Activated naive CD4-positive, alpha-beta T cell treated with anti-CD3 and anti-CD28 coated beads, Interleukin-2, amount 10 ng/mL, durations not matched to agents 7 days and 5 days (primary cell): ENCODE measurements at regions not wholly inside any gene's neighbourhood (a gene's known extent, or its start where the extent isn't known, plus 50 kb on each side); places are given as distances from the start of the nearest gene placed in this dataset.

ENCODE experiments used
- CTCF ChIA-PET: fragments of 350-600 bp; sonication (Branson Sonifier 250); formaldehyde crosslinking; loops from one replicate; lab custom pipeline; 2021; ENCODE audit warnings: antibody characterized with exemption; lab: Charles Lee
- DNase-seq: peaks from one replicate; pipeline ENCODE4 v3.0.0-alpha.2; 2020
- H3K27ac Mint-ChIP-seq: one replicate; pipeline ENCODE4 v1.8.0; 2021; ENCODE audit warnings: mild to moderate bottlenecking, moderate library complexity, mixed read lengths
- H3K27me3 Mint-ChIP-seq: one replicate; pipeline ENCODE4 v1.8.0; 2021; ENCODE audit warnings: mild to moderate bottlenecking, mixed read lengths
- H3K36me3 Mint-ChIP-seq: one replicate; pipeline ENCODE4 v1.8.0; 2021; ENCODE audit warnings: mixed read lengths
- H3K4me1 Mint-ChIP-seq: one replicate; pipeline ENCODE4 v1.8.0; 2021; ENCODE audit warnings: mixed read lengths
- H3K4me3 Mint-ChIP-seq: one replicate; pipeline ENCODE4 v1.8.0; 2021; ENCODE audit warnings: mild to moderate bottlenecking, moderate library complexity, mixed read lengths
- H3K9me3 Mint-ChIP-seq: one replicate; pipeline ENCODE4 v1.8.0; 2021; ENCODE audit warnings: mixed read lengths

GRCh38 chr3:16052964-16053363 is 121.5 kb upstream of the GALNT15 start:
- no peak overlapping the region for H3K4me3 Mint-ChIP-seq
- CTCF ChIA-PET, result no interaction called here
- DNase-seq, result no peak
- no peaks in the 10 kb centered on the region for H3K9me3 Mint-ChIP-seq
- peaks cover 3% of the 10 kb centered on the region for H3K27me3 Mint-ChIP-seq
- peak overlapping the region; percentile 16 for H3K27ac Mint-ChIP-seq
- H3K4me1 Mint-ChIP-seq, result no peaks in the 10 kb centered on the region
- H3K36me3 Mint-ChIP-seq, result no peaks in the 10 kb centered on the region

GRCh38 chr3:16053794-16054193 is 120.7 kb upstream of the GALNT15 start:
- CTCF ChIA-PET, result interaction anchor here (1.5 kb wide), 1 partner anchor 125 kb away, joined by 4 read pairs; no protein-coding TSS in a partner anchor

GRCh38 chr3:16055606-16056211 is 118.8 kb upstream of the GALNT15 start:
- Mint-ChIP-seq H3K9me3 (no peaks in the 10 kb centered on the region), H3K4me3 (no peak overlapping the region), H3K4me1 (no peaks in the 10 kb centered on the region), H3K36me3 (no peaks in the 10 kb centered on the region), H3K27ac (no peak overlapping the region), H3K27me3 (peaks cover 13% of the 10 kb centered on the region)
- no peak for DNase-seq
- CTCF ChIA-PET, result interaction anchor here (1.5 kb wide), 1 partner anchor 123 kb away, joined by 4 read pairs; no protein-coding TSS in a partner anchor

More at GRCh38 chr3:16053794-16054193, 120.7 kb upstream of the GALNT15 start:
- H3K4me1 Mint-ChIP-seq, result no peaks in the 10 kb centered on the region
- H3K4me3 Mint-ChIP-seq, result no peak overlapping the region
- peaks cover 3% of the 10 kb centered on the region for H3K27me3 Mint-ChIP-seq
- no peaks in the 10 kb centered on the region for H3K9me3 Mint-ChIP-seq
- no peaks in the 10 kb centered on the region for H3K36me3 Mint-ChIP-seq
- DNase-seq, result no peak
- no peak overlapping the region for H3K27ac Mint-ChIP-seq

- no peaks in the 10 kb centered on the region for H3K4me1 Mint-ChIP-seq
- H3K9me3 Mint-ChIP-seq, result no peaks in the 10 kb centered on the region
- H3K36me3 Mint-ChIP-seq, result no peaks in the 10 kb centered on the region
- CTCF ChIA-PET, result no interaction called here
- no peak for DNase-seq
- no peak overlapping the region for H3K27ac Mint-ChIP-seq
- no peak overlapping the region for H3K4me3 Mint-ChIP-seq
- peaks cover 17% of the 10 kb centered on the region for H3K27me3 Mint-ChIP-seq
These were observed 118.3 kb upstream of the GALNT15 start for GRCh38 chr3:16056217-16056616.

GRCh38 chr3:16058521-16058920 is 116.0 kb upstream of the GALNT15 start:
- Mint-ChIP-seq H3K4me1 (no peaks in the 10 kb centered on the region), H3K27me3 (peaks cover 21% of the 10 kb centered on the region), H3K9me3 (no peaks in the 10 kb centered on the region), H3K27ac (no peak overlapping the region), H3K36me3 (no peaks in the 10 kb centered on the region), H3K4me3 (no peak overlapping the region)
- no peak for DNase-seq
- CTCF ChIA-PET, result interaction anchor here (1.2 to 2.9 kb wide), 2 partner anchors 9 to 120 kb away, joined by 3 to 9 read pairs; no protein-coding TSS in a partner anchor

- DNase-seq, result no peak
- CTCF ChIA-PET, result interaction anchor here (1.2 to 2.9 kb wide), 2 partner anchors 9 to 119 kb away, joined by 3 to 9 read pairs; no protein-coding TSS in a partner anchor
- Mint-ChIP-seq H3K9me3 (no peaks in the 10 kb centered on the region), H3K4me1 (no peaks in the 10 kb centered on the region), H3K27me3 (peaks cover 23% of the 10 kb centered on the region), H3K4me3 (no peak overlapping the region), H3K27ac (no peak overlapping the region), H3K36me3 (no peaks in the 10 kb centered on the region)
These were observed 115.4 kb upstream of the GALNT15 start for GRCh38 chr3:16059081-16059537.

GRCh38 chr3:16059711-16060357 is 114.6 kb upstream of the GALNT15 start:
- no peak for DNase-seq
- peaks cover 23% of the 10 kb centered on the region for H3K27me3 Mint-ChIP-seq
- no peaks in the 10 kb centered on the region for H3K36me3 Mint-ChIP-seq
- CTCF ChIA-PET, result interaction anchor here (2.9 kb wide), 1 partner anchor 10 kb away, joined by 9 read pairs; no protein-coding TSS in a partner anchor
- H3K9me3 Mint-ChIP-seq, result no peaks in the 10 kb centered on the region
- H3K4me1 Mint-ChIP-seq, result no peaks in the 10 kb centered on the region
- H3K4me3 Mint-ChIP-seq, result no peak overlapping the region
- H3K27ac Mint-ChIP-seq, result no peak overlapping the region

GRCh38 chr3:16060358-16060852 is 114.1 kb upstream of the GALNT15 start:
- CTCF ChIA-PET, result interaction anchor here (2.9 kb wide), 1 partner anchor 10 kb away, joined by 9 read pairs; no protein-coding TSS in a partner anchor
- no peak for DNase-seq
- peaks cover 23% of the 10 kb centered on the region for H3K27me3 Mint-ChIP-seq
- no peaks in the 10 kb centered on the region for H3K36me3 Mint-ChIP-seq
- H3K27ac Mint-ChIP-seq, result no peak overlapping the region
- no peaks in the 10 kb centered on the region for H3K9me3 Mint-ChIP-seq
- no peaks in the 10 kb centered on the region for H3K4me1 Mint-ChIP-seq
- no peak overlapping the region for H3K4me3 Mint-ChIP-seq

GRCh38 chr3:16060945-16061344 is 113.5 kb upstream of the GALNT15 start:
- peaks cover 23% of the 10 kb centered on the region for H3K27me3 Mint-ChIP-seq
- no peaks in the 10 kb centered on the region for H3K4me1 Mint-ChIP-seq
- DNase-seq, result no peak
- H3K4me3 Mint-ChIP-seq, result no peak overlapping the region
- no peak overlapping the region for H3K27ac Mint-ChIP-seq
- no peaks in the 10 kb centered on the region for H3K36me3 Mint-ChIP-seq
- CTCF ChIA-PET, result no interaction called here
- H3K9me3 Mint-ChIP-seq, result no peaks in the 10 kb centered on the region

GRCh38 chr3:16061491-16061890 is 113.0 kb upstream of the GALNT15 start:
- no peaks in the 10 kb centered on the region for H3K9me3 Mint-ChIP-seq
- DNase-seq, result no peak
- no peak overlapping the region for H3K27ac Mint-ChIP-seq
- H3K4me3 Mint-ChIP-seq, result no peak overlapping the region
- H3K4me1 Mint-ChIP-seq, result no peaks in the 10 kb centered on the region
- CTCF ChIA-PET, result no interaction called here
- peaks cover 23% of the 10 kb centered on the region for H3K27me3 Mint-ChIP-seq
- H3K36me3 Mint-ChIP-seq, result no peaks in the 10 kb centered on the region

GRCh38 chr3:16063603-16064002 is 110.9 kb upstream of the GALNT15 start:
- DNase-seq, result no peak
- CTCF ChIA-PET, result no interaction called here
- no peaks in the 10 kb centered on the region for H3K4me1 Mint-ChIP-seq
- H3K36me3 Mint-ChIP-seq, result no peaks in the 10 kb centered on the region
- no peak overlapping the region for H3K4me3 Mint-ChIP-seq
- H3K27me3 Mint-ChIP-seq, result peaks cover 23% of the 10 kb centered on the region
- H3K27ac Mint-ChIP-seq, result no peak overlapping the region
- H3K9me3 Mint-ChIP-seq, result no peaks in the 10 kb centered on the region

GRCh38 chr3:16064642-16065414 is 109.7 kb upstream of the GALNT15 start:
- H3K4me3 Mint-ChIP-seq, result no peak overlapping the region
- H3K4me1 Mint-ChIP-seq, result no peaks in the 10 kb centered on the region
- CTCF ChIA-PET, result no interaction called here
- DNase-seq, result no peak
- no peak overlapping the region for H3K27ac Mint-ChIP-seq
- peaks cover 20% of the 10 kb centered on the region for H3K27me3 Mint-ChIP-seq
- no peaks in the 10 kb centered on the region for H3K36me3 Mint-ChIP-seq
- no peaks in the 10 kb centered on the region for H3K9me3 Mint-ChIP-seq

- no peak overlapping the region for H3K4me3 Mint-ChIP-seq
- no peak for DNase-seq
- no peaks in the 10 kb centered on the region for H3K4me1 Mint-ChIP-seq
- CTCF ChIA-PET, result no interaction called here
- H3K27ac Mint-ChIP-seq, result no peak overlapping the region
- no peaks in the 10 kb centered on the region for H3K9me3 Mint-ChIP-seq
- H3K36me3 Mint-ChIP-seq, result no peaks in the 10 kb centered on the region
- peaks cover 10% of the 10 kb centered on the region for H3K27me3 Mint-ChIP-seq
These were observed 107.9 kb upstream of the GALNT15 start for GRCh38 chr3:16066545-16066944.

GRCh38 chr3:16066975-16067374 is 107.5 kb upstream of the GALNT15 start:
- no peaks in the 10 kb centered on the region for H3K4me1 Mint-ChIP-seq
- no peak overlapping the region for H3K27ac Mint-ChIP-seq
- H3K27me3 Mint-ChIP-seq, result peaks cover 9% of the 10 kb centered on the region
- no peaks in the 10 kb centered on the region for H3K36me3 Mint-ChIP-seq
- H3K4me3 Mint-ChIP-seq, result no peak overlapping the region
- CTCF ChIA-PET, result no interaction called here
- H3K9me3 Mint-ChIP-seq, result no peaks in the 10 kb centered on the region
- no peak for DNase-seq
